Epithelial cell of esophagus (primary cell): ENCODE measurements at regions not wholly inside any gene's neighbourhood (a gene's known extent, or its start where the extent isn't known, plus 50 kb on each side); places are given as distances from the start of the nearest gene placed in this dataset.

Experiments
- DNase-seq: peaks from one replicate; pipeline ENCODE4 v3.0.0; 2010; ENCODE audit warnings: low read depth
- H3K4me3 ChIP-seq: 2 replicates; pipeline ENCODE4 v1.5.1; 2011; ENCODE audit warnings: mild to moderate bottlenecking, low read length, control low read depth
- TF ChIP-seq, protein P1 (sequence below): IDR thresholded peaks from 2 replicates; pipeline ENCODE4 v1.5.1; 2011; ENCODE audit warnings: low read depth, mild to moderate bottlenecking, low read length, control low read depth, inconsistent platforms; ENCODE audit not compliant: insufficient read depth; ENCODE audit errors: missing control alignments

DNA sequence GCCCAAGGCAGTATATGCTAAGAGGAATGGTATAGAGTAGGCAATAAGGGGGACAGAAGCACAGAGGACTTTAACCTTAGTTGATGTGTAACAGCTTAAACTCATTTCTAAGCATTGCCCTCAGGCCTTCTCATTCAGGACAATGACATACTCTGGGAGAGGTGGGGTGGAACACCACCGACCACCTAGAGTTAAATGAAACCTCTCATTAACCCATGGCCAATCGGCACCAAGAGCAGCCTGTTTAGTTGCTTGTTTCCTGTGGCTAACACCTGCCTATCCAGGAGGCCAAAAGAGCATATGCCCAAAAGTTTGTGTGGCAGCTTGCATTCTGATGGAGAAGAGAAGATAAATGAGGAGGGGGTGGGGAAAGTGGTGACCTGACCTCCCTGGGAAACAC lies 50.0 kb downstream of the PABIR2 start:
- H3K4me3 ChIP-seq, result no peak overlapping the region
- TF ChIP-seq, protein P1, sequence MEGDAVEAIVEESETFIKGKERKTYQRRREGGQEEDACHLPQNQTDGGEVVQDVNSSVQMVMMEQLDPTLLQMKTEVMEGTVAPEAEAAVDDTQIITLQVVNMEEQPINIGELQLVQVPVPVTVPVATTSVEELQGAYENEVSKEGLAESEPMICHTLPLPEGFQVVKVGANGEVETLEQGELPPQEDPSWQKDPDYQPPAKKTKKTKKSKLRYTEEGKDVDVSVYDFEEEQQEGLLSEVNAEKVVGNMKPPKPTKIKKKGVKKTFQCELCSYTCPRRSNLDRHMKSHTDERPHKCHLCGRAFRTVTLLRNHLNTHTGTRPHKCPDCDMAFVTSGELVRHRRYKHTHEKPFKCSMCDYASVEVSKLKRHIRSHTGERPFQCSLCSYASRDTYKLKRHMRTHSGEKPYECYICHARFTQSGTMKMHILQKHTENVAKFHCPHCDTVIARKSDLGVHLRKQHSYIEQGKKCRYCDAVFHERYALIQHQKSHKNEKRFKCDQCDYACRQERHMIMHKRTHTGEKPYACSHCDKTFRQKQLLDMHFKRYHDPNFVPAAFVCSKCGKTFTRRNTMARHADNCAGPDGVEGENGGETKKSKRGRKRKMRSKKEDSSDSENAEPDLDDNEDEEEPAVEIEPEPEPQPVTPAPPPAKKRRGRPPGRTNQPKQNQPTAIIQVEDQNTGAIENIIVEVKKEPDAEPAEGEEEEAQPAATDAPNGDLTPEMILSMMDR, result no peak
- DNase-seq, result no peak

DNA sequence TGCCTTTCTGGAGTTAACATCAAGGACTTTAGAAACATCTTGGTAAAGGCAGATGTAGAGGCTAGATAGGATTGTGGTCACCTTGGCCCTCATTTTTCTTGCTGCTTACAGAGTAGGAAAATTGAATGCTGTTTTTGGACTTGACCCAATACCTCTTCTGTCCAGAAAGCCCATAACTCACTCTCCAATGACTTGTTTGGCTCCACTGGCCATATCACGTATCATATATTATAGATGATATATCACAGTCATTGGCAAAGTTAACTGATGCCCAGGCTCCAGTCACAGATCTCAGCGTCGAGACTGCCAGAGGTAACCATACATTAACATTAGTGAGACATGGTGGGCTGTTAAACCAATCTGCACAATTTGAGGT lies 50.6 kb downstream of the PABIR2 start:
- no peak for DNase-seq
- TF ChIP-seq, protein P1, result no peak
- H3K4me3 ChIP-seq, result no peak overlapping the region

DNA sequence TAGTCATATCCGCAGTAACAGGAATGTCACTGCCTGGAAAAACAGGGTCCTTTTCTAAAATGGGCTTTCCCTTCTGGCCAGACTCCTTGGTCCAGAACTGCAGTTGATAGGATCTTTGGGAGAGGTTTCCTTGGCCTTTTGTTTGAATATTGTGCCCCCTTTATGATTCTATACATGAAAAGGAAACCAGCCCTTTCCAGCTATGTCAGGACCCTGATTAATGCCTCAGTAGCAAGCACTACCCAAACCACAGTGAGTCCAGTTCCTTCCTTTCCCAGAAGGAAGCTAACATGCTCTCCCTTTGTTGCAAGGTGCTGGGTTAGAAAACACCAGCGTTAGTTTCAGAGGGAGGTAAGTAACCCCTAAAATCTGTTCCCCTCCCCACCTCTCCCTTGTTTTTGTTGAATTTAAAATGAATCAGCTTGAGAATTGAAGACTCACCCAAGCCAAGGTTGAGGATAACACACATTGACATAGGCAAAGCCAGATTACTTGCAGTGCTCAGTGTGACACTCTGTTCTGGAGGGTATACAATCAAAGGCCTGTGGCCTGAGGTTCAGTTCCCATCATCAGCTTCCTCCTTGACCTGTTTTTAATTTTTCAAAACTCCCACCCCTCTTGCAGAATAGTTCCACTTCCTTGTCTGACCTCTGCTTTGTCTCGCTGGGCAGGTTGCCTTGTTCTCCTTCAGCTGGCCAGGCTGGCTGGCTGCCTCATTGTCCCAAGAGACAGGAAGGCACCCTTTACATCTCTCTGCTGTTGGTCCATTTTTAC lies 51.2 kb downstream of the PABIR2 start:
- DNase-seq, result no peak
- H3K4me3 ChIP-seq, result no peak overlapping the region
- TF ChIP-seq, protein P1, result no peak

DNA sequence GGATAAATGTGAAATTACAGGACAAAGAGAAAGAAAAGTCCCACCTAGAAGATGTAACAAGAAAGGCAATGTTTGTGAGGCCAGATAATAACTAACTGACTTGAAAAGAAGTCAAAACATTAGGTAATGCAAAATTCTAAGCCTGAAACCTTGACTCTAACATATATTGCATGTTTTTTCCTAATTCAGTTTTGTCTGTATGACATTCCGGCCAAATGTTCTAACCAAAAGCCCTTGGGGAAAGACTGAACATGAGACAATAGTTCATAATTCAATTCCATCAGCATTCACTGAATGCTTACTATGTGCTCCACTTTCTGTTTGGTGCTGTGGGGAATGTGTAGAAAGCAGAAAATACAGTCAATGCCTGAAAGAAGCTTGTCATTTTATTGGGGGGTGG lies 53.9 kb downstream of the PABIR2 start:
- DNase-seq, result no peak
- TF ChIP-seq, protein P1, result no peak
- H3K4me3 ChIP-seq, result no peak overlapping the region

DNA sequence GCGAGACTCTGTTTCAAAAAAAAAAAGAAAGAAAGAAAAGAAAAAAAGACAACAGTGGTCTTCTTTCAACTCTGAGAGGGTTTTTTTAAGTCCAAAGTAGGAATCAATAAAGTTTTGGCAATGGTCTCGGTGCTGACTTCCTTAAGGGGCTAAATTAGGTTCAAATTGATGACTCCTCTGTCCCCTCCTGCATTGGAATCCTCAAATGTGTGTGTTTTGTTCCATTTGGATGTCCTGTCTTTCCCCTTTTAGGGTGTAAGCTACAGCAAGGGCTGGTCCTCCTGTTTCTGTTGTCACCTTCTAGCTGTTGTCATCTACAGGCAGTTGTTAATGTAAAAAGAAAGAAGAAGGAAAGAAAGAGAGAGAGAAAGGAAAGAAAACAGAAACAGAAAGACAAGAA lies 54.4 kb downstream of the PABIR2 start:
- TF ChIP-seq, protein P1, result no peak
- DNase-seq, result no peak
- no peak overlapping the region for H3K4me3 ChIP-seq

DNA sequence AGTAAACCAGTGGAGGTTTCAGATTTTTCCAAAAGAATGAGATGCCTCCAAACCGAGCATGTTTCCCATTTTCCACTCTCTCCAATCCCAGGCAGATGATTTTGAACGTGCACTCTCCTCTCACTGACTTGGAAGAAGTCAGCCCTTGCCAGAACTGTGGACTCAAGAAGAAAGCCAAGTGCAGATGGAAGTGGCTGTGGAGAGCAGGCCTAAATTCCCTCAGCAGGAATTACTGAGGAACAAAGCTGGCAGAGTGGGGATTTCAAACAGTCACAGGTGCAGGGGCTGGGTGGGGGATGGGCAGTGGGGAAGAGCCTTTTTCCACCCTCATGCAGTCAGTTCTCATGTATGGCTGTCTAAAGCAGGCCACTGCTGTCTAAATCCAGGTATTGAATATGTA lies 55.3 kb downstream of the PABIR2 start:
- TF ChIP-seq, protein P1, result no peak
- no peak for DNase-seq
- no peak overlapping the region for H3K4me3 ChIP-seq
